ENCODE measurements at regions not wholly inside any gene's neighbourhood (a gene's known extent, or its start where the extent isn't known, plus 50 kb on each side); places are given as distances from the start of the nearest gene placed in this dataset.
"Not testable (repeated sequence)": the region's sequence is repeated elsewhere in the genome, so short reads cannot be mapped to it uniquely, and the experiment has no call there.

DNA sequence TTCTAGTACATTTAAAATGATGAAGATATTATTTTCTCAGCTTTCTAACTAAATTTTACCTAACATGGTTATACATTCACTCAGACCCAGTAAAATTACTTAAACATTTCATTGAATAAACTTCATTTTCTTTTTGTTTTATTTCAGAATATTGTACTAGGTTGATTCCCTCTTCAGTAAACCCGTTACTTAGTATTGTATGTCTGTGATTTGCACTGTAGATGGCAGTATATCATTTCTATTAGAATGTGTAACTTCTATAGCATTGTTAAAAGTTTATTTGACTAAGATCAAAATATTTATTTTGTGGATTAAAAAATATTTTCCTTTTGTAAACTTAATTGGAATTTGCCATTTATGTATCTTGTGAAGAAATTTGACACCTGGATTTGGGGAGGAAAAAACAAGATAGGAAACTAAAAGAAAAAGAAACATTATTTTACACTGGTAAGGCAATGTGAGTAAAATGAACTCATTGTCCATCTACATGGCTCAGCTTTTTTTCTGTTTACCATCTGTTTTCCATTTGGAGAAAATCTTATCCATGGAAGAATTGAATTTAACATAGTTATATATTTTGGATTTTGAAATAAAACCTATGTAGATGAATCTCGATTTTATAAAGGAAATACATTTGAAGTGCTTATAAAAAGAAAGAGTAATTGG, 145.6 kb upstream of the METTL14 start:
- H3K4me3 ChIP-seq (ENCODE audit: control insufficient read depth, low read depth, low read length): not testable (repeated sequence)
- peak; percentile 10 for DNase-seq (ENCODE audit: low read depth)
- TF ChIP-seq, protein P1, sequence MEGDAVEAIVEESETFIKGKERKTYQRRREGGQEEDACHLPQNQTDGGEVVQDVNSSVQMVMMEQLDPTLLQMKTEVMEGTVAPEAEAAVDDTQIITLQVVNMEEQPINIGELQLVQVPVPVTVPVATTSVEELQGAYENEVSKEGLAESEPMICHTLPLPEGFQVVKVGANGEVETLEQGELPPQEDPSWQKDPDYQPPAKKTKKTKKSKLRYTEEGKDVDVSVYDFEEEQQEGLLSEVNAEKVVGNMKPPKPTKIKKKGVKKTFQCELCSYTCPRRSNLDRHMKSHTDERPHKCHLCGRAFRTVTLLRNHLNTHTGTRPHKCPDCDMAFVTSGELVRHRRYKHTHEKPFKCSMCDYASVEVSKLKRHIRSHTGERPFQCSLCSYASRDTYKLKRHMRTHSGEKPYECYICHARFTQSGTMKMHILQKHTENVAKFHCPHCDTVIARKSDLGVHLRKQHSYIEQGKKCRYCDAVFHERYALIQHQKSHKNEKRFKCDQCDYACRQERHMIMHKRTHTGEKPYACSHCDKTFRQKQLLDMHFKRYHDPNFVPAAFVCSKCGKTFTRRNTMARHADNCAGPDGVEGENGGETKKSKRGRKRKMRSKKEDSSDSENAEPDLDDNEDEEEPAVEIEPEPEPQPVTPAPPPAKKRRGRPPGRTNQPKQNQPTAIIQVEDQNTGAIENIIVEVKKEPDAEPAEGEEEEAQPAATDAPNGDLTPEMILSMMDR (IDR thresholded peaks at IDR 0.05; ENCODE audit: control insufficient read depth, insufficient read depth, low read depth, low read length, missing control alignments): peak; percentile 17

DNA sequence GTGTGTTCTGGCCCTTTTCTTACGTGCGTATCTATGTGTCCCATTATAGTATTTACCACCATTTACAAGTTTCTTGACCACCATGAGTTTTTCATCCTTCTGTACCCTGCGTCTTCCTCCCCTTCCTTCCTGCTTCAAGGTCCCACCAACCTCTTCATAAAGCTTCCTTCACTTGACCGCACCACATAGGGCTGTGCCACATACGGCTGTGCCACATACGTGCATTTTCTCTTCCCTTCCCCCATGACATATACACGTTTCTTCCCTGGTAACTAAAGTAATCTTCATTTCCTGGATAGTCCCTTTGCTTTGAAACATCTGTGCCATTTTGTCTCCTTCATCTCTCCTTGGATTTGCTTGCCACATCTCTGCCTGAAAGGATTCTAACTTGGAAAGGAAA, 128.6 kb upstream of the METTL14 start:
- H3K4me3 ChIP-seq (ENCODE audit: control insufficient read depth, low read depth, low read length); DNase-seq (ENCODE audit: low read depth): not testable (repeated sequence)

DNA sequence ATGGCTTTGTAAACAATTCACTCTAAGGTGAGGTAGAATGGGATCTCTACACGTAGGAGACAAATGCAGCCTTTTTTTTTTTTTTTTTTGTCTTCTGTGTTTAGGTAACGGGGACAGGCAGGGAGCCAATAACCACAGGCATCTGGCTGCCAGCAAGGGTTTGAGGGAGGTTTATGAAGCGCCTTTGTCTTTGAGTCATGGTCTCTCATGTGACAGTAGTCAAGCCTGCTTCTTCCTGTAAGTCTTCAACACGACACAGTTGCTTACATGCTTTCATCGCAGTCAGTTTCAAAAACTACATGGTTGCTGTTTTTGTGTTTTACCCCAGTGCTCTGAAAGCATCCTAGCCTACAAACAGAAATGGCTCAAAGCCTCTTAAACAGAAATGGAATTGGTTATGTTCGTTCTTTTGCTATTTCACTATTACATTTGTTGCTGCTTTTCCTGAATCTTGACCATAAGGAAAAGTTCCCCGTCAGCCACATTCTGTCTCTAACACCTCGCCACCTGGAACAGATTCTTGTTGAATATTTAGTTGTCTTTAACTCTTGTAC, 127.8 kb upstream of the METTL14 start:
- H3K4me3 ChIP-seq (ENCODE audit: control insufficient read depth, low read depth, low read length): no peak overlapping the region
- TF ChIP-seq, protein P1 (IDR thresholded peaks at IDR 0.05; ENCODE audit: control insufficient read depth, insufficient read depth, low read depth, low read length, missing control alignments): no peak
- DNase-seq (ENCODE audit: low read depth): no peak

DNA sequence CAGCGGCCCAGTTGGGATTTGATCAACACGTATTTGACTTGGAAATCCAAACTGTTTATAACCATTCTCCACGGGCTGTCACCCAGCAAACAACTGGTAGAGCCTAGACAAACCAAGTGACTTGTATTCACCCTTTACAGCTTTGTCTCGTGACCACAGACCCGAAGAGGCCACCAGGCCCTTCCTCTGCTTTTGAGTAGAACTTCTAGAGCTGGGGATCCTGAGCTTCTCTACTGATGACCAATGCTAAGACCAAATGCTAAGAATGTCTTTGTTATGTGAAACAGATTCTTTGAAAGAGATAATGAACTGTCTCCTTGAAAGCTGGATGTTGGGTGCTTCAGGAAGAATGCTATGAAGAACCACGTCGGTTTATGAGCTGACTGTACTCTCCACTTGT, 127.0 kb upstream of the METTL14 start:
- not testable (repeated sequence) for H3K4me3 ChIP-seq (ENCODE audit: control insufficient read depth, low read depth, low read length); DNase-seq (ENCODE audit: low read depth)

DNA sequence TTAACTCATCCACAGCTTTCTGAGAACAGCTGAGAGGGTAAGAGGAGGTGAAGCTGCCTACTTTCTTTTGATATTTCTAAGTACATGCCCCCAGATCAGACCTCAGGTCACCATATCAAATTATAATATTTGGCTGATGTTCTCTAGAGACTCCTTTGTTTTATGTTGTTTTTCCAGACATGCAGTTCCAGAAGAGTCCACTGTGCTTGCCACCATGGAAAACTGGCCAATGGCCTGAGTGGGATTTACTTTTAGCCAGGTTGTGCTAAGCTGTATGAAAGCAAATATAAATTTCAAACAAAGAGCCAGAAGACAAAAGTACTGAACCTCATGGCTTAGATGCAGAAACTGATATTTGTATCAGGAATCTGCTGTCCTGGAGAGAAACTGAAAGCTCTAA, 123.6 kb upstream of the METTL14 start:
- DNase-seq (ENCODE audit: low read depth); H3K4me3 ChIP-seq (ENCODE audit: control insufficient read depth, low read depth, low read length): not testable (repeated sequence)

DNA sequence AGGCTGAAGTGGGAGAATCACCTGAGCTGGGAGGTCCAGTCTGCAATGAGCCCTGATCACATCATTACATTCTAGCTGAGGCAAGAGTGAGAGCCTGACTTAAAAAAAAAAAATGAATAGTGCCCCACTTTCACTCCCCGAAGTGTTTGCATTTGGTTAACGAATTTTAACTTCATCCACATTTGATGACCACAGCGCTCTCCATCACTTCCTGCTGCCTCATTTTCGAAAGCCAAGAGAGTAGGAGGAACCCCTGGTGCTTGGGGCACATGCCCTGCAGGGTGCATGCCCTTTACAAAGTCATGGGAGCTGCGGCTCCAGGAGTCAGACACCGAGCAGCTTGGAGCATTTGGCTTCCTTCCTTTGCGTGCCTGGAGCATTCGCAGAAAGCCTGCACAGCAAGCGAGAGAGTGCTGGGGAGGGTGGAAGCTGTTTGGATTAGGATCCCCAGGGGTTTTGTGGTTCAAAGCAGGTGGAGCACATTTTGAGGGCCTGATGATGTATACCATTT, 119.1 kb upstream of the METTL14 start:
- peak; percentile 50 for DNase-seq (ENCODE audit: low read depth)
- not testable (repeated sequence) for H3K4me3 ChIP-seq (ENCODE audit: control insufficient read depth, low read depth, low read length)

DNA sequence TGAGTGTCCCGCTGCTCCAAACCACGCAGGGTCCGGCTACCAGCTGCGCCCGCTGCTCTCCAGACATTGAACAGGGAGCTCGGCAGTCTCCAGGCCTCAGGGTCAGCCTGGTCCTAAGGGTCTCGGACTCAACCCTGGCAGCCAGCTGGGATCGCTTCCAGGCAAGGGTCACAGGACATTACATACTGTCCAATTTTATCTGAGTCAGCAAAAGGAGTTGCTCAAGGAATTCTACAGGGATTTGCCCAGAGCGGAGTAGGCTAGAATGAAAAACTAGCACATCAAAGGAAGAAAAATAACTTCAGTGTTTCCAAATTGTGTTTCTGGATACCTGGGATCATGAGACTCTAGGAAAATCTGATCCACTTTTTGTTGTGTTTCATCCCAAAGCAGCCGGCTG, 112.2 kb upstream of the METTL14 start:
- not testable (repeated sequence) for H3K4me3 ChIP-seq (ENCODE audit: control insufficient read depth, low read depth, low read length); DNase-seq (ENCODE audit: low read depth)

DNA sequence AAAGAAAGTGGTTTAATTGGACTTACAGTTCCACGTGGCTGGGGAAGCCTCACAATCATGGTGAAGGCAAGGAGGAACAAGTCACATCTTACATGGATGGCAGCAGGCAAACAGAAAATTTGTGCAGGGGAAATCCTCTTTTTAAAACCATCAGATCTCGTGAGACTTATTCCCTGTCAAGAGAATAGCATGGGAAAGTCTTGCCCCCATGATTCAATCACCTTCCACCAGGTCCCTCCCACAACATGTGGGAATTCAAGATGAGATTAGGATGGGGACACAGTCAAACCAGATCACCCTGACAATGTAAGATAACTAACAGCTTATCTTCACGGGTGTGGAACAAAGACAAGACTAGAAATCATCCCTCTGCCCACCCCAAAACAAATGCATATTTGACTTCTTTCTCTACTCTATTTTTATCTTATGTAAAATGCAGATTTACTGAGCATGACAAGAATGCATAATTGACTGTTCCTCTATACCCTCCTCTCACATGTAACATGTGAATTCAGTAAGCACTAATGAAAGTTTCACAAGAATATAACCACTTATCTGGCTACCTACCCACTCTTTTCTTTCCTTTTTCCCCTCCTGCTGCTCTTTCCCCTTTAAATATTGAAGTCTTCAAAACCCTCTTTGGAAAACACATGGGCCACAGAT, 110.8 kb upstream of the METTL14 start:
- H3K4me3 ChIP-seq (ENCODE audit: control insufficient read depth, low read depth, low read length); DNase-seq (ENCODE audit: low read depth): not testable (repeated sequence)

DNA sequence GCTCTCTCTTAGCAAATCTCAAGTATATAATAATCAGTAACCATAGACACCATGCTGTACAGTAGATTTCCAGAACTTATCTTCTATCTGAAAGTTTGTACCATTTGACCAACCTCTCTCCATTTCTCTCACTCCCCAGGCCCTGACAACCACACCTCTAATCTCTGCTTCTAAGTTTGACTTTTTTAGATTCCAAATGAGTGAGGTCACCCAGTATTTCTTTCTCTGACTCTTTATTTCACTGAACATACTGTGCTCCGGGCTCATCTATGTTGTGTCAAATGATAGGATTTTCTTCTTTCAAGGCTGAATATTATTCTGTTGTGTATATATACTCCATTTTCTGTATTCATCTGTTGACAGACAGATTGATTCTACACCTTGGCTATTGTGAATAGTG, 110.1 kb upstream of the METTL14 start:
- not testable (repeated sequence) for DNase-seq (ENCODE audit: low read depth); H3K4me3 ChIP-seq (ENCODE audit: control insufficient read depth, low read depth, low read length)

DNA sequence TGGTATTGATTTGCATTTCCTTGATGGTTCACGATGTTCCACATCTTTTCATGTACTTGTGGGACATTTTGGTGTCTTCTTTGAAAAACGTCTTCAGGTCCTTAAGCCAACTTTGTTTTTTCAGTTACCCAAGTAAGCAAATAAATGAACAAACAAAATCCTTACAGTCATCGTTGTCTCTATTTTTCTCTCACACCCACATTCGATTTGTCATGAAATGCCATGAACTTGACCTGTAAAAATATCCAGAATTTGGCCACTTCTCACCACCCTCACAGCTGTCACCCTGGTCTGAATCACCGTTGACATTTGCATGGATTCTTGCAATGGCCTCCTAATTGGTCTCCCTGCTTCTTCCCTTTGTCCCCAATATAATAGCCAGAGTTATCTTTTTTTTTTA, 109.5 kb upstream of the METTL14 start:
- H3K4me3 ChIP-seq (ENCODE audit: control insufficient read depth, low read depth, low read length); DNase-seq (ENCODE audit: low read depth): not testable (repeated sequence)

DNA sequence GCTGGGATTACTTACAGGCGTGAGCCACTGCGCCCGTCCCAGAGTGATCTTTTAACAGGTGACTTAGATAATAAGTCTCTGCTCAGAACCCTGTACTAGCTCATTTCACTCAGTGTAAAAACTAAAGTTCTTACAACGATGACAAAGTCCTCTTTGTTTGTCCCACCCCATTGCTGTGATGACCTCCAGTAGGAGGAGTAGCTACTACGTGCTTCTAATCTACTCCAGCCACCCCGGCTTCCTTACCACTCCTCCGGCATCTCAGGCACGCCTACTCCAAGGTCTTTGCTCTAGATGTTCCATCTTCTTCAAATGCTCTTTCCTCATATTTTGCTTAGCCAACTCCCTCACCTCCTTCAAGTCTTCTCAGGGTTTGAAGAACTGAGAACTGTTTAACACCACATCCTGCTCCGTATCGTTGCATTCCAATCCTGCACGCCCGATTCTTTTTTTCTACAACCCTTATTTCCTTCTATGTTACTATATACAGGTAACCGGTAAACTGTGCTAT, 108.4 kb upstream of the METTL14 start:
- not testable (repeated sequence) for H3K4me3 ChIP-seq (ENCODE audit: control insufficient read depth, low read depth, low read length); DNase-seq (ENCODE audit: low read depth)

All from AG09309 (cell line).